K562 (cell line): ENCODE measurements at regions not wholly inside any gene's neighbourhood (a gene's known extent, or its start where the extent isn't known, plus 50 kb on each side); places are given as distances from the start of the nearest gene placed in this dataset.

Experiments
- FOSL1 ChIP-seq: fragments of 200-800 bp; sonication (Bioruptor generic); conservative IDR thresholded peaks from 2 replicates; pipeline ENCODE4 v1.6.1; 2016; ENCODE audit warnings: missing genetic modification characterization, missing compliant biosample characterization
- HMG20B ChIP-seq: fragments of 250-450 bp; sonication (Bioruptor Pico); IDR thresholded peaks from 2 replicates; pipeline ENCODE4 v1.5.0; 2021; ENCODE audit warnings: mild to moderate bottlenecking
- HOXB6 ChIP-seq: fragments of 250-450 bp; sonication (Bioruptor Pico); IDR thresholded peaks from 2 replicates; pipeline ENCODE4 v1.5.1; 2022; ENCODE audit warnings: mild to moderate bottlenecking, borderline replicate concordance
- KLF10 ChIP-seq: fragments of 250-450 bp; sonication (Bioruptor Pico); IDR thresholded peaks from 2 replicates; pipeline ENCODE4 v1.6.1; 2021; ENCODE audit warnings: matching md5 sums
- MEIS2 ChIP-seq: fragments of 450-650 bp; IDR thresholded peaks from 2 replicates; pipeline ENCODE4 v1.6.1; 2014; ENCODE audit warnings: mild to moderate bottlenecking; ENCODE audit not compliant: partially characterized antibody
- MIER1 ChIP-seq: fragments of 450-650 bp; IDR thresholded peaks from 2 replicates; pipeline ENCODE4 v1.6.1; 2016; ENCODE audit warnings: antibody characterized with exemption, mild to moderate bottlenecking, low read depth
- NCOA1 ChIP-seq: fragments of 450-650 bp; IDR thresholded peaks from 2 replicates; pipeline ENCODE4 v1.6.1; 2016; ENCODE audit warnings: low read depth
- PTRF ChIP-seq: fragments of 450-650 bp; IDR thresholded peaks from 2 replicates; pipeline ENCODE4 v1.6.1; 2016; ENCODE audit warnings: mild to moderate bottlenecking, missing genetic modification characterization, missing compliant biosample characterization
- SMARCA4 ChIP-seq: fragments of 450-650 bp; IDR thresholded peaks from 2 replicates; pipeline ENCODE4 v1.6.1; 2016
- SPI1 ChIP-seq: IDR thresholded peaks from 2 replicates; pipeline ENCODE4 v1.6.1; 2011; ENCODE audit warnings: low read depth, low read length, control low read depth, borderline replicate concordance
- TAF9B ChIP-seq: fragments of 450-650 bp; IDR thresholded peaks from 2 replicates; pipeline ENCODE4 v1.6.1; 2018; ENCODE audit warnings: mild to moderate bottlenecking; ENCODE audit not compliant: partially characterized antibody
- TEAD1 ChIP-seq, 2 experiments: fragments of 450-650 bp in 1 of 2; sonication (generic) in 1 of 2; formaldehyde crosslinking; IDR thresholded peaks; 2 replicates each; pipeline versions ENCODE4 v1.4.0 to v1.8.0; 2020 to 2022; ENCODE audit warnings: mild to moderate bottlenecking in 2 of 2, missing genetic modification reagents in 1 of 2
- TRIM25 ChIP-seq: fragments of 450-650 bp; IDR thresholded peaks from 2 replicates; pipeline ENCODE4 v1.7.0; 2016; ENCODE audit warnings: borderline replicate concordance
- XRCC5 ChIP-seq: fragments of 200-400 bp; formaldehyde crosslinking; IDR thresholded peaks from 2 replicates; pipeline ENCODE4 v1.6.1; 2017; ENCODE audit warnings: low read depth, mild to moderate bottlenecking, low read length
- ZNF830 ChIP-seq: fragments of 250-450 bp; sonication (Bioruptor Pico); IDR thresholded peaks from 2 replicates; pipeline ENCODE4 v1.5.0; 2021; ENCODE audit warnings: mild to moderate bottlenecking
- TF ChIP-seq, protein P1 (sequence below): sonication (generic); formaldehyde crosslinking; IDR thresholded peaks from 2 replicates; pipeline ENCODE4 v1.8.1; 2023; ENCODE audit warnings: mild to moderate bottlenecking, missing genetic modification reagents
- TF ChIP-seq, protein P2 (sequence below): fragments of 450-650 bp; IDR thresholded peaks from 2 replicates; pipeline ENCODE4 v1.6.1; 2016
- TF ChIP-seq, protein P3 (sequence below): fragments of 250-450 bp; sonication (Bioruptor Pico); IDR thresholded peaks from 2 replicates; pipeline ENCODE4 v1.4.0; 2020
- TF ChIP-seq, protein P4 (sequence below): sonication (generic); formaldehyde crosslinking; IDR thresholded peaks from 2 replicates; pipeline ENCODE4 v1.9.0; 2022; ENCODE audit warnings: mild to moderate bottlenecking, missing genetic modification reagents

- no peak for TF ChIP-seq HOXB6 (CRISPR knock-in tag)
- TF ChIP-seq, protein P1, sequence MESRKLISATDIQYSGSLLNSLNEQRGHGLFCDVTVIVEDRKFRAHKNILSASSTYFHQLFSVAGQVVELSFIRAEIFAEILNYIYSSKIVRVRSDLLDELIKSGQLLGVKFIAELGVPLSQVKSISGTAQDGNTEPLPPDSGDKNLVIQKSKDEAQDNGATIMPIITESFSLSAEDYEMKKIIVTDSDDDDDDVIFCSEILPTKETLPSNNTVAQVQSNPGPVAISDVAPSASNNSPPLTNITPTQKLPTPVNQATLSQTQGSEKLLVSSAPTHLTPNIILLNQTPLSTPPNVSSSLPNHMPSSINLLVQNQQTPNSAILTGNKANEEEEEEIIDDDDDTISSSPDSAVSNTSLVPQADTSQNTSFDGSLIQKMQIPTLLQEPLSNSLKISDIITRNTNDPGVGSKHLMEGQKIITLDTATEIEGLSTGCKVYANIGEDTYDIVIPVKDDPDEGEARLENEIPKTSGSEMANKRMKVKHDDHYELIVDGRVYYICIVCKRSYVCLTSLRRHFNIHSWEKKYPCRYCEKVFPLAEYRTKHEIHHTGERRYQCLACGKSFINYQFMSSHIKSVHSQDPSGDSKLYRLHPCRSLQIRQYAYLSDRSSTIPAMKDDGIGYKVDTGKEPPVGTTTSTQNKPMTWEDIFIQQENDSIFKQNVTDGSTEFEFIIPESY (CRISPR knock-in tag) = no peak
- TF ChIP-seq XRCC5 = no peak
- TF ChIP-seq TAF9B = no peak
- peak; percentile 39 for TF ChIP-seq MEIS2
- TF ChIP-seq, protein P2, sequence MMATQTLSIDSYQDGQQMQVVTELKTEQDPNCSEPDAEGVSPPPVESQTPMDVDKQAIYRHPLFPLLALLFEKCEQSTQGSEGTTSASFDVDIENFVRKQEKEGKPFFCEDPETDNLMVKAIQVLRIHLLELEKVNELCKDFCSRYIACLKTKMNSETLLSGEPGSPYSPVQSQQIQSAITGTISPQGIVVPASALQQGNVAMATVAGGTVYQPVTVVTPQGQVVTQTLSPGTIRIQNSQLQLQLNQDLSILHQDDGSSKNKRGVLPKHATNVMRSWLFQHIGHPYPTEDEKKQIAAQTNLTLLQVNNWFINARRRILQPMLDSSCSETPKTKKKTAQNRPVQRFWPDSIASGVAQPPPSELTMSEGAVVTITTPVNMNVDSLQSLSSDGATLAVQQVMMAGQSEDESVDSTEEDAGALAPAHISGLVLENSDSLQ = peak; percentile 44; the same call in 1 of the 2 replicates
- no peak for TF ChIP-seq TEAD1 (CRISPR knock-in tag; IDR thresholded peaks at IDR 0.05)
- TF ChIP-seq SMARCA4 = 0 out of 2 replicates have a peak, but pooled peaks have one; percentile 12
- TF ChIP-seq MIER1 = no peak
- TF ChIP-seq, protein P3, sequence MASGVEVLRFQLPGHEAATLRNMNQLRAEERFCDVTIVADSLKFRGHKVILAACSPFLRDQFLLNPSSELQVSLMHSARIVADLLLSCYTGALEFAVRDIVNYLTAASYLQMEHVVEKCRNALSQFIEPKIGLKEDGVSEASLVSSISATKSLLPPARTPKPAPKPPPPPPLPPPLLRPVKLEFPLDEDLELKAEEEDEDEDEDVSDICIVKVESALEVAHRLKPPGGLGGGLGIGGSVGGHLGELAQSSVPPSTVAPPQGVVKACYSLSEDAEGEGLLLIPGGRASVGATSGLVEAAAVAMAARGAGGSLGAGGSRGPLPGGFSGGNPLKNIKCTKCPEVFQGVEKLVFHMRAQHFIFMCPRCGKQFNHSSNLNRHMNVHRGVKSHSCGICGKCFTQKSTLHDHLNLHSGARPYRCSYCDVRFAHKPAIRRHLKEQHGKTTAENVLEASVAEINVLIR (CRISPR knock-in tag) = no peak
- no peak for TF ChIP-seq HMG20B (CRISPR knock-in tag)
- TF ChIP-seq PTRF (tag) = no peak
- TF ChIP-seq KLF10 (CRISPR knock-in tag) = no peak
- TF ChIP-seq ZNF830 (CRISPR knock-in tag) = no peak
- TF ChIP-seq NCOA1 = no peak
- TF ChIP-seq, protein P4, sequence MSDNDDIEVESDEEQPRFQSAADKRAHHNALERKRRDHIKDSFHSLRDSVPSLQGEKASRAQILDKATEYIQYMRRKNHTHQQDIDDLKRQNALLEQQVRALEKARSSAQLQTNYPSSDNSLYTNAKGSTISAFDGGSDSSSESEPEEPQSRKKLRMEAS (CRISPR knock-in tag) = no peak
- no peak for TF ChIP-seq TRIM25
- TF ChIP-seq FOSL1 = peak; percentile 91
- no peak for TF ChIP-seq SPI1
These were observed 389.7 kb upstream of the RUNX1 start (continued) for GRCh38 chr21:35438643-35439404.
